Caco-2 (cell line): ENCODE measurements at regions not wholly inside any gene's neighbourhood (a gene's known extent, or its start where the extent isn't known, plus 50 kb on each side); places are given as distances from the start of the nearest gene placed in this dataset.

Experiments used
- BruUV-seq: library from RNA; stranded (reverse); fragments of 400-500 nt; replicated peaks from 2 replicates; lab custom pipeline; 2021; lab: Mats Ljungman, UMichigan
- CTCF ChIA-PET: fragments of 300-600 bp; sonication (Branson Sonifier 250); formaldehyde crosslinking; loops from one replicate; lab custom pipeline; 2022; ENCODE audit warnings: antibody characterized with exemption; lab: Charles Lee
- POLR2A ChIA-PET: fragments of 300-600 bp; sonication (Branson Sonifier 250); formaldehyde crosslinking; loops from one replicate; lab custom pipeline; 2022; ENCODE audit warnings: antibody characterized with exemption; lab: Charles Lee
- DNase-seq, 2 experiments: peaks; one replicate each; pipeline versions ENCODE4 v3.0.0 to v3.0.0-alpha.2; 2020 to 2022
- H3K27me3 ChIP-seq: replicated peaks from 2 replicates; pipeline ENCODE4 v1.6.0; 2011; ENCODE audit warnings: low read length; ENCODE audit not compliant: control insufficient read depth, insufficient read depth
- H3K36me3 ChIP-seq: 2 replicates; pipeline ENCODE4 v1.5.1; 2011; ENCODE audit warnings: low read length; ENCODE audit not compliant: control insufficient read depth, insufficient read depth
- H3K4me1 ChIP-seq: fragments of 250-450 bp; sonication (Bioruptor Pico); 2 replicates; pipeline ENCODE4 v1.5.1; 2020; ENCODE audit warnings: mild to moderate bottlenecking
- H3K4me3 ChIP-seq: 2 replicates; pipeline ENCODE4 v1.5.1; 2011; ENCODE audit warnings: low read depth, mild to moderate bottlenecking, control low read depth, low read length
- H3K9me3 ChIP-seq: fragments of 250-450 bp; sonication (Bioruptor Pico); 2 replicates; pipeline ENCODE4 v1.5.1; 2020; ENCODE audit warnings: mild to moderate bottlenecking, moderate library complexity
- H3K27ac Mint-ChIP-seq: one replicate; pipeline ENCODE4 v1.8.0; 2022; ENCODE audit warnings: mixed read lengths; ENCODE audit not compliant: unreplicated experiment
- H3K27me3 Mint-ChIP-seq: one replicate; pipeline ENCODE4 v1.8.0; 2022; ENCODE audit warnings: mixed read lengths; ENCODE audit not compliant: insufficient read depth, unreplicated experiment
- H3K36me3 Mint-ChIP-seq: one replicate; pipeline ENCODE4 v1.8.0; 2022; ENCODE audit warnings: mild to moderate bottlenecking, mixed read lengths; ENCODE audit not compliant: insufficient read depth, unreplicated experiment
- H3K4me1 Mint-ChIP-seq: one replicate; pipeline ENCODE4 v1.8.0; 2022; ENCODE audit warnings: low read depth, mixed read lengths; ENCODE audit not compliant: unreplicated experiment
- H3K4me3 Mint-ChIP-seq: one replicate; pipeline ENCODE4 v1.8.0; 2022; ENCODE audit warnings: mild to moderate bottlenecking, moderate library complexity, mixed read lengths; ENCODE audit not compliant: unreplicated experiment
- H3K9me3 Mint-ChIP-seq: one replicate; pipeline ENCODE4 v1.8.0; 2022; ENCODE audit warnings: mixed read lengths; ENCODE audit not compliant: unreplicated experiment
- CTCF ChIP-seq, 2 experiments: fragments of 200-600 bp in 1 of 2; IDR thresholded peaks; 1 replicate in 1 of 2; 2 replicates in 1 of 2; pipeline versions ENCODE4 v1.5.1 to v1.8.0; 2011 to 2022; ENCODE audit warnings: antibody characterized with exemption in 1 of 2, control low read depth in 1 of 2, inconsistent platforms in 1 of 2, low read depth in 1 of 2, low read length in 1 of 2, mild to moderate bottlenecking in 1 of 2, moderate library complexity in 1 of 2; ENCODE audit not compliant: insufficient read depth in 1 of 2, severe bottlenecking in 1 of 2, unreplicated experiment in 1 of 2
- intact Hi-C: fragments of 100-400 bp; cut with micrococcal nuclease; formaldehyde crosslinking; loops from one replicate; pipeline ENCODE4 v1.10.0; 2022; ENCODE audit not compliant: unreplicated experiment

- Mint-ChIP-seq H3K27me3 (peaks cover 21% of the 10 kb centered on the region), H3K4me3 (no peak overlapping the region), H3K36me3 (no peaks in the 10 kb centered on the region), H3K27ac (no peak overlapping the region), H3K9me3 (no peaks in the 10 kb centered on the region), H3K4me1 (no peaks in the 10 kb centered on the region)
- ChIA-PET POLR2A (no interaction called here), CTCF (no interaction called here)
- H3K4me3 ChIP-seq: no peak overlapping the region
- DNase-seq: no peak
- no peak for TF ChIP-seq CTCF (IDR thresholded peaks at IDR 0.05; ENCODE audit: insufficient read depth in 1 of 2, low read depth in 1 of 2, low read length in 1 of 2, severe bottlenecking in 1 of 2, unreplicated experiment in 1 of 2)
- H3K36me3 ChIP-seq: no peaks in the 10 kb centered on the region
- no peaks in the 10 kb centered on the region; the same call in 1 of the 2 replicates for H3K27me3 ChIP-seq
- no peaks in the 10 kb centered on the region for H3K4me1 ChIP-seq
- no TSS peak for BruUV-seq
- no peaks in the 10 kb centered on the region for H3K9me3 ChIP-seq
- intact Hi-C loops: no loop called here
Observed at GRCh38 chr16:73503093-73503492, 455.2 kb upstream of the ZFHX3 start.

- ChIA-PET CTCF (no interaction called here), POLR2A (no interaction called here)
- H3K4me3 Mint-ChIP-seq: no peak overlapping the region
- intact Hi-C loops: no loop called here
- no peaks in the 10 kb centered on the region for H3K36me3 Mint-ChIP-seq
- H3K4me3 ChIP-seq: no peak overlapping the region
- no peaks in the 10 kb centered on the region for H3K9me3 ChIP-seq
- no peak for TF ChIP-seq CTCF (IDR thresholded peaks at IDR 0.05; ENCODE audit: insufficient read depth in 1 of 2, low read depth in 1 of 2, low read length in 1 of 2, severe bottlenecking in 1 of 2, unreplicated experiment in 1 of 2)
- H3K4me1 ChIP-seq: no peaks in the 10 kb centered on the region
- BruUV-seq: no TSS peak
- DNase-seq: no peak
- no peaks in the 10 kb centered on the region for H3K36me3 ChIP-seq
- H3K27me3 ChIP-seq: no peaks in the 10 kb centered on the region; the same call in 1 of the 2 replicates
- no peaks in the 10 kb centered on the region for H3K9me3 Mint-ChIP-seq
- H3K27ac Mint-ChIP-seq: no peak overlapping the region
- H3K4me1 Mint-ChIP-seq: no peaks in the 10 kb centered on the region
- H3K27me3 Mint-ChIP-seq: peaks cover 12% of the 10 kb centered on the region
Observed at GRCh38 chr16:73499276-73499675, 451.3 kb upstream of the ZFHX3 start.

GRCh38 chr16:73485880-73486279, 438.0 kb upstream of the ZFHX3 start:
- no peaks in the 10 kb centered on the region for H3K36me3 Mint-ChIP-seq
- Histone ChIP-seq H3K27me3 (no peaks in the 10 kb centered on the region), H3K9me3 (no peaks in the 10 kb centered on the region), H3K4me3 (no peak overlapping the region), H3K36me3 (no peaks in the 10 kb centered on the region), H3K4me1 (no peaks in the 10 kb centered on the region)
- H3K27me3 Mint-ChIP-seq: peaks cover 15% of the 10 kb centered on the region
- CTCF ChIA-PET: no interaction called here
- DNase-seq: no peak
- H3K27ac Mint-ChIP-seq: no peak overlapping the region
- POLR2A ChIA-PET: no interaction called here
- no peaks in the 10 kb centered on the region for H3K9me3 Mint-ChIP-seq
- intact Hi-C loops: no loop called here
- TF ChIP-seq CTCF (IDR thresholded peaks at IDR 0.05; ENCODE audit: insufficient read depth in 1 of 2, low read depth in 1 of 2, low read length in 1 of 2, severe bottlenecking in 1 of 2, unreplicated experiment in 1 of 2): no peak
- H3K4me1 Mint-ChIP-seq: no peaks in the 10 kb centered on the region
- no TSS peak for BruUV-seq
- H3K4me3 Mint-ChIP-seq: no peak overlapping the region
